Caco-2 (cell line): ENCODE measurements at regions not wholly inside any gene's neighbourhood (a gene's known extent, or its start where the extent isn't known, plus 50 kb on each side); places are given as distances from the start of the nearest gene placed in this dataset.

Experiments
- BruUV-seq: library from RNA; stranded (reverse); fragments of 400-500 nt; replicated peaks from 2 replicates; lab custom pipeline; 2021; lab: Mats Ljungman, UMichigan
- CTCF ChIA-PET: fragments of 300-600 bp; sonication (Branson Sonifier 250); formaldehyde crosslinking; loops from one replicate; lab custom pipeline; 2022; ENCODE audit warnings: antibody characterized with exemption; lab: Charles Lee
- POLR2A ChIA-PET: fragments of 300-600 bp; sonication (Branson Sonifier 250); formaldehyde crosslinking; loops from one replicate; lab custom pipeline; 2022; ENCODE audit warnings: antibody characterized with exemption; lab: Charles Lee
- DNase-seq, 2 experiments: peaks; one replicate each; pipeline versions ENCODE4 v3.0.0 to v3.0.0-alpha.2; 2020 to 2022
- H3K27me3 ChIP-seq: replicated peaks from 2 replicates; pipeline ENCODE4 v1.6.0; 2011; ENCODE audit warnings: low read length; ENCODE audit not compliant: control insufficient read depth, insufficient read depth
- H3K36me3 ChIP-seq: 2 replicates; pipeline ENCODE4 v1.5.1; 2011; ENCODE audit warnings: low read length; ENCODE audit not compliant: control insufficient read depth, insufficient read depth
- H3K4me1 ChIP-seq: fragments of 250-450 bp; sonication (Bioruptor Pico); 2 replicates; pipeline ENCODE4 v1.5.1; 2020; ENCODE audit warnings: mild to moderate bottlenecking
- H3K4me3 ChIP-seq: 2 replicates; pipeline ENCODE4 v1.5.1; 2011; ENCODE audit warnings: low read depth, mild to moderate bottlenecking, control low read depth, low read length
- H3K9me3 ChIP-seq: fragments of 250-450 bp; sonication (Bioruptor Pico); 2 replicates; pipeline ENCODE4 v1.5.1; 2020; ENCODE audit warnings: mild to moderate bottlenecking, moderate library complexity
- H3K27ac Mint-ChIP-seq: one replicate; pipeline ENCODE4 v1.8.0; 2022; ENCODE audit warnings: mixed read lengths; ENCODE audit not compliant: unreplicated experiment
- H3K27me3 Mint-ChIP-seq: one replicate; pipeline ENCODE4 v1.8.0; 2022; ENCODE audit warnings: mixed read lengths; ENCODE audit not compliant: insufficient read depth, unreplicated experiment
- H3K36me3 Mint-ChIP-seq: one replicate; pipeline ENCODE4 v1.8.0; 2022; ENCODE audit warnings: mild to moderate bottlenecking, mixed read lengths; ENCODE audit not compliant: insufficient read depth, unreplicated experiment
- H3K4me1 Mint-ChIP-seq: one replicate; pipeline ENCODE4 v1.8.0; 2022; ENCODE audit warnings: low read depth, mixed read lengths; ENCODE audit not compliant: unreplicated experiment
- H3K4me3 Mint-ChIP-seq: one replicate; pipeline ENCODE4 v1.8.0; 2022; ENCODE audit warnings: mild to moderate bottlenecking, moderate library complexity, mixed read lengths; ENCODE audit not compliant: unreplicated experiment
- H3K9me3 Mint-ChIP-seq: one replicate; pipeline ENCODE4 v1.8.0; 2022; ENCODE audit warnings: mixed read lengths; ENCODE audit not compliant: unreplicated experiment
- CTCF ChIP-seq, 2 experiments: fragments of 200-600 bp in 1 of 2; IDR thresholded peaks; 1 replicate in 1 of 2; 2 replicates in 1 of 2; pipeline versions ENCODE4 v1.5.1 to v1.8.0; 2011 to 2022; ENCODE audit warnings: antibody characterized with exemption in 1 of 2, control low read depth in 1 of 2, inconsistent platforms in 1 of 2, low read depth in 1 of 2, low read length in 1 of 2, mild to moderate bottlenecking in 1 of 2, moderate library complexity in 1 of 2; ENCODE audit not compliant: insufficient read depth in 1 of 2, severe bottlenecking in 1 of 2, unreplicated experiment in 1 of 2
- intact Hi-C: fragments of 100-400 bp; cut with micrococcal nuclease; formaldehyde crosslinking; loops from one replicate; pipeline ENCODE4 v1.10.0; 2022; ENCODE audit not compliant: unreplicated experiment

- Histone ChIP-seq H3K4me1 (peaks cover 20% of the 10 kb centered on the region), H3K27me3 (no peaks in the 10 kb centered on the region), H3K9me3 (no peaks in the 10 kb centered on the region), H3K4me3 (no peak overlapping the region), H3K36me3 (no peaks in the 10 kb centered on the region)
- intact Hi-C loops: no loop called here
- POLR2A ChIA-PET: no interaction called here
- Mint-ChIP-seq H3K36me3 (no peaks in the 10 kb centered on the region), H3K4me3 (no peak overlapping the region), H3K9me3 (peaks cover 42% of the 10 kb centered on the region), H3K27me3 (no peaks in the 10 kb centered on the region), H3K27ac (no peak overlapping the region), H3K4me1 (peaks cover 14% of the 10 kb centered on the region)
- CTCF ChIA-PET: no interaction called here
- BruUV-seq: no TSS peak
- DNase-seq: no peak
- no peak for TF ChIP-seq CTCF (IDR thresholded peaks at IDR 0.05; ENCODE audit: insufficient read depth in 1 of 2, low read depth in 1 of 2, low read length in 1 of 2, severe bottlenecking in 1 of 2, unreplicated experiment in 1 of 2)
Observed at GRCh38 chr16:51402785-51403184, 251.7 kb upstream of the SALL1 start.

- H3K27me3 Mint-ChIP-seq: no peaks in the 10 kb centered on the region
- Histone ChIP-seq H3K4me1 (peaks cover 20% of the 10 kb centered on the region), H3K27me3 (no peaks in the 10 kb centered on the region), H3K4me3 (no peak overlapping the region), H3K36me3 (no peaks in the 10 kb centered on the region), H3K9me3 (no peaks in the 10 kb centered on the region)
- ChIA-PET POLR2A (no interaction called here), CTCF (no interaction called here)
- intact Hi-C loops: no loop called here
- H3K27ac Mint-ChIP-seq: no peak overlapping the region
- no TSS peak for BruUV-seq
- no peak for DNase-seq
- no peak overlapping the region for H3K4me3 Mint-ChIP-seq
- peaks cover 14% of the 10 kb centered on the region for H3K4me1 Mint-ChIP-seq
- H3K36me3 Mint-ChIP-seq: no peaks in the 10 kb centered on the region
- TF ChIP-seq CTCF (IDR thresholded peaks at IDR 0.05; ENCODE audit: insufficient read depth in 1 of 2, low read depth in 1 of 2, low read length in 1 of 2, severe bottlenecking in 1 of 2, unreplicated experiment in 1 of 2): no peak
- H3K9me3 Mint-ChIP-seq: peaks cover 42% of the 10 kb centered on the region
Observed at GRCh38 chr16:51402298-51402697, 251.2 kb upstream of the SALL1 start.

GRCh38 chr16:51401673-51402072 is 250.6 kb upstream of the SALL1 start:
- H3K4me3 Mint-ChIP-seq: no peak overlapping the region
- no peaks in the 10 kb centered on the region for H3K27me3 ChIP-seq
- H3K9me3 ChIP-seq: no peaks in the 10 kb centered on the region
- no TSS peak for BruUV-seq
- no peak for DNase-seq
- ChIA-PET POLR2A (no interaction called here), CTCF (no interaction called here)
- H3K36me3 ChIP-seq: no peaks in the 10 kb centered on the region
- peaks cover 42% of the 10 kb centered on the region for H3K9me3 Mint-ChIP-seq
- H3K27ac Mint-ChIP-seq: no peak overlapping the region
- H3K4me1 ChIP-seq: peaks cover 20% of the 10 kb centered on the region
- H3K27me3 Mint-ChIP-seq: no peaks in the 10 kb centered on the region
- TF ChIP-seq CTCF (IDR thresholded peaks at IDR 0.05; ENCODE audit: insufficient read depth in 1 of 2, low read depth in 1 of 2, low read length in 1 of 2, severe bottlenecking in 1 of 2, unreplicated experiment in 1 of 2): no peak
- H3K4me1 Mint-ChIP-seq: peaks cover 14% of the 10 kb centered on the region
- H3K4me3 ChIP-seq: no peak overlapping the region
- H3K36me3 Mint-ChIP-seq: no peaks in the 10 kb centered on the region
- intact Hi-C loops: no loop called here
